ENCODE measurements at regions not wholly inside any gene's neighbourhood (a gene's known extent, or its start where the extent isn't known, plus 50 kb on each side); places are given as distances from the start of the nearest gene placed in this dataset.
"Not testable (repeated sequence)": the region's sequence is repeated elsewhere in the genome, so short reads cannot be mapped to it uniquely, and the experiment has no call there.

DNA sequence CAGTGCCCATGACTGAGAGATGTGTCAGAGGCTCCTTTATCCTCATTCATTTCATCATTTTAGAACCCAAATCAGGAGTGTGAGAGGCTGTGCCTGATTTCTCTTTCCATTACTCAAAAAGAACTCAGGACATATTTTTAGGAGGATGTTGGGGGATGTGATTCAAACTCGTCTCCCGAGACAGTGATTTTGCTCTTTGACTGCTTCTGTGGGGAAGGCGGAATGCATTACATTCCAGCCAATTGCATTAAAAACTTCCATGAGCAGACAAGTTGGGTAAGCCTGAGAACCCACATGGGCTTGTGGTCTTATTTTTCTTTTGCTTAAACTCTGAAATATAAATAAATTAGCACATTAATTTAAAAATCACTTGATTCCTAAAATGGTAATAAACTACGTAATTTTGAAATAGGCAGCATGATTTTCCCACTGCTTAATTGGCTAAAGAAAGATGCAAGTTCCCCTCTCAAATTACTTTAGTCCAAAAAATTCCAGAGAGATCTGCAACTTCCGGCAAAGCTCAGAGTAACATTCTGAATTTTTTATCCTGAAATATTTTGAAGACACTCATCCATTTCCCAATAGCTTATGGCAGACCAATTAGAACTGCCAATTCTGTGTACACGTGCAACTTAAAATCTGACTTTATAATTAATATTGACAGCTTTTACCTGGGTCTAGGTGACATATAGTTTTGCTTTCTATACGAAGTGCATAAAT, 185.6 kb downstream of the C7orf25 start:
- TF ChIP-seq, protein P1, sequence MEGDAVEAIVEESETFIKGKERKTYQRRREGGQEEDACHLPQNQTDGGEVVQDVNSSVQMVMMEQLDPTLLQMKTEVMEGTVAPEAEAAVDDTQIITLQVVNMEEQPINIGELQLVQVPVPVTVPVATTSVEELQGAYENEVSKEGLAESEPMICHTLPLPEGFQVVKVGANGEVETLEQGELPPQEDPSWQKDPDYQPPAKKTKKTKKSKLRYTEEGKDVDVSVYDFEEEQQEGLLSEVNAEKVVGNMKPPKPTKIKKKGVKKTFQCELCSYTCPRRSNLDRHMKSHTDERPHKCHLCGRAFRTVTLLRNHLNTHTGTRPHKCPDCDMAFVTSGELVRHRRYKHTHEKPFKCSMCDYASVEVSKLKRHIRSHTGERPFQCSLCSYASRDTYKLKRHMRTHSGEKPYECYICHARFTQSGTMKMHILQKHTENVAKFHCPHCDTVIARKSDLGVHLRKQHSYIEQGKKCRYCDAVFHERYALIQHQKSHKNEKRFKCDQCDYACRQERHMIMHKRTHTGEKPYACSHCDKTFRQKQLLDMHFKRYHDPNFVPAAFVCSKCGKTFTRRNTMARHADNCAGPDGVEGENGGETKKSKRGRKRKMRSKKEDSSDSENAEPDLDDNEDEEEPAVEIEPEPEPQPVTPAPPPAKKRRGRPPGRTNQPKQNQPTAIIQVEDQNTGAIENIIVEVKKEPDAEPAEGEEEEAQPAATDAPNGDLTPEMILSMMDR (IDR thresholded peaks at IDR 0.05; ENCODE audit: low read depth, low read length) = no peak
- H3K4me3 ChIP-seq (ENCODE audit: low read depth, low read length) = no peak overlapping the region

DNA sequence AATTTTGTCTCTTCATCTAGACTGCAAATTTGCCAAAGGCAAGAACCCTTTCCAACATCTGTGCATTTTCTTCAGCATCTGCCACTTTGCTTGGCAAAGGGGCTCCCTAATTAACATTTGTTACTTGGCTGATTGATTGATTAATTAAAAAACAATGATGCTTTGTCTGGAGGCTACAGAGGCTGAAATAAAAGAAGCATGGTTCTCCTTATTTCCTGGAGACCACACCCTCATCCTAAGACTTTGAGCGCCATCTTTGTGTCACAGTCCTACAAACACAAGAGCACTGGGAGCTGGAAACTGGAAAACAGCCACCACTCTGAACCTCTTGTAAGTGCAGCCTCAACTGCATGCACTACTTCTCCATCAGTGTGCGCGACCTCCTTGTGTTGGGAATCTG, 189.2 kb downstream of the C7orf25 start:
- TF ChIP-seq, protein P1 (IDR thresholded peaks at IDR 0.05; ENCODE audit: low read depth, low read length) = no peak
- no peak overlapping the region for H3K4me3 ChIP-seq (ENCODE audit: low read depth, low read length)

DNA sequence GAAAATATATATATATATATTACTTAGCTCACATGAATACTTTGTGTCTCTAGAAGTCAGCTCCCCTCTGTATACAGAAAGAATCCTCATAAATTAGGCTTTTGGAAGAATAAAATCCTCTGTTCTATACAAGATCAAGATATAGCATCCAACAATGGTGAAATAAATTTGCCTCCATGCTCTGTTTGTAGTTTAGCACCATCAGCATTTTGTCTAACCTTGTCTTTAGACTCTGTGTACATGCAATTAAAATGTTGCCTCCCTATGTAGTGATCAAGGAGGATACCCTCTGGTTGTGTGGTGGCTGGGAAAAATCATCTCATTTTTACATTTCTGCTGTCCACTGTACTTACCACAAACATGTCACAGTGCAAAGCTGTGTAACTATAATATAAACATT, 189.7 kb downstream of the C7orf25 start:
- no peak overlapping the region for H3K4me3 ChIP-seq (ENCODE audit: low read depth, low read length)
- TF ChIP-seq, protein P1 (IDR thresholded peaks at IDR 0.05; ENCODE audit: low read depth, low read length) = no peak

DNA sequence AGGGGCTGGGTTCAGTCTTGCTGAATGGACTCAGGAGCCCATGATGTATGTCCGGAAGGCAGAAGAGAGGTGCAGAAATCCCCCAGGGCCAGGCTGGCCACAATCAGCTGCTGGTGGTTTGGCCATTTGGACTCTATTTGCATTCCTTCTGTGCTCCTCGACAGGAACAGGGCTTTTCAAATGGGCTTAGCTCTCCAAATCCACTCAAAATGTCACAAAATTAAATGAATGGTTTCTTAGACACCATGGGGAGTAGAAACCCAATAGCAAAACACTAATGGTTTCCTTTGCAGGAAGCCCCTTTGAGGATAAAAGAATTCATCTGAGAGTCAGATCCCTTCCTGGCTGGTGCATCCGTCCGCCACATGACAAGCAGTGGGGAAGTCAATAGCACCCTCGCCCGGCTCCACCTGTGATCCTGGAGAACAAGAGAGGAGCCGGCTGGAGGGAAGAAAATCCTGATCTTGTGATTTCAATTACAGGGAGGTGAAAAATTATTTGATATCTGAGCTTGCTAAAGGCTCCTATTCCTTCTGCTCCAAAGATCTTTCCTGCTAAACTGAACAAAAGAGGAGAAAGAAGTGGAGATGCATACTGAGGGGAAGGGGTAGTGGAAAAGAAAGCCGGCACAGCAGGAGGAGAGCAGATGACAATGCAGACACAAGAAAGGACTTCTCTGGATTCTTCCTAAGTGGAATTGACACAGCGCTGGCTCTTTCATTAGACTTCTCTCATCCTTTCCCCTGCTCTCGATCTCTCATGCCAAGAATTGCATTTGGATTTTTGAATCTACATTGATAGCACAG, 190.7 kb downstream of the C7orf25 start:
- H3K4me3 ChIP-seq (ENCODE audit: low read depth, low read length) = no peak overlapping the region
- TF ChIP-seq, protein P1 (IDR thresholded peaks at IDR 0.05; ENCODE audit: low read depth, low read length) = no peak

DNA sequence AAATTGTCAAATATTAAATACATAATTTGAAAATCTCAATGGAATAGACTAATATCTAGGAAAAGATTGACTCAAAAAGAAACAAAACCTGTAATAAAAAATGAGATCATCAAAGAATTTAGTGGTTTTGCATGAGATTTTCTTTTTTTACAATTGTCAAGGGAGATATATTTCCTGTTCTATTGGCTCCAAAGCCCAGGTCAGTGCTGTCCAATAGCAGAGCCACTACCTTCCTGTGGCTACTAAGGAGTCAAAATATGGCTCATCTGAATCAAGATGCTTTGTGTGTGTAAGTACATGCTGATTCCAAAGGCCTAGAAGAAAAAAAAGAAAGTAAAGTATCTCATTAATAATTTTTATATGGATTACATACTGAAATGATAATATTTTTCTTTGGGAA, 191.9 kb downstream of the C7orf25 start:
- H3K4me3 ChIP-seq (ENCODE audit: low read depth, low read length) = no peak overlapping the region
- TF ChIP-seq, protein P1 (IDR thresholded peaks at IDR 0.05; ENCODE audit: low read depth, low read length) = no peak

DNA sequence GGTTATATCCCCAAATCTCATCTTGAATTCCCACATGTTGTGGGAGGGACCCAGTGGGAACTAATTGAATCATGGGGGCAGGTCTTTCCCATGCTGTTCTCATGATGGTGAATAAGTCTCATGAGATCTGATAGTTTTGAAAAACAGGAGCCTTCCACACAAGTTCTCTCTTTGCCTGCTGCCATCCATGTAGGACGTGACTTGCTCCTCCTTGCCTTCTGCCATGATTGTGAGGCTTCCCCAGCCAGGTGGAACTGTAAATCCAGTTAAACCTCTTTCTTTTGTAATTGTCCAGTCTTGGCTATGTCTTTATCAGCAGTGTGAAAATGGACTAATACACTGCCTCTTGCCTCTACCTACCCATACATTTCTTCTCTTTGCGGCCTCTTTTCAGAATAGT, 193.4 kb downstream of the C7orf25 start:
- not testable (repeated sequence) for H3K4me3 ChIP-seq (ENCODE audit: low read depth, low read length)

DNA sequence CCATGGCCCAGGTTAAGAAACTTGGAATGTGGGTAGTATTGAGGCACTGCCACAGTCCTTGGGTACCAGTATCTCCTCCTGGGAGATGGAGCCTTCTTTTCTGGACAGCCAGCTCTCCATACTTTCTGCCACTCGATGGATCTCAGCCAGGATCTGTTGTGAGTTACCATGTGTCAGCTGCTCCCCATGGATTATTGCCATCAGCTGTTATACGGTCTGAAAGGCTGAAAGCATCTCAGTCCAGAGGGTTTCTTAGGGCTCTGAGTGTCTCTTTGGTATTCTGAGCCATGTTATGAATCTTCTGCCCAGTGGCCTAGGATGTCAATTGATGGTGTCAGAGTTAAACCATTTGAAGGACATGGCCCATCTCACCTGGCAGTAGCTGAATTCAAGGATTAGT, 197.5 kb downstream of the C7orf25 start:
- H3K4me3 ChIP-seq (ENCODE audit: low read depth, low read length) = no peak overlapping the region
- TF ChIP-seq, protein P1 (IDR thresholded peaks at IDR 0.05; ENCODE audit: low read depth, low read length) = no peak

Data from WI38 (cell line).